Ovary (tissue), 3 donors: ENCODE measurements at regions not wholly inside any gene's neighbourhood (a gene's known extent, or its start where the extent isn't known, plus 50 kb on each side); places are given as distances from the start of the nearest gene placed in this dataset.

Experiments
- EP300 ChIP-seq: sonication (generic); formaldehyde crosslinking; IDR thresholded peaks from one replicate; pipeline ENCODE4 v1.6.1; 2017; ENCODE audit warnings: antibody characterized with exemption
- POLR2A ChIP-seq: fragments of 450-650 bp; IDR thresholded peaks from one replicate; pipeline ENCODE4 v1.6.1; 2017; ENCODE audit warnings: antibody characterized with exemption, mild to moderate bottlenecking, moderate library complexity
- TF ChIP-seq, protein P1 (sequence below), 3 donors: fragments of 450-650 bp in 2 of 3; fragments of 200-600 bp in 1 of 3; IDR thresholded peaks; one replicate each; pipeline versions ENCODE4 v1.5.1 to v1.8.0; 2016 to 2022; ENCODE audit warnings: antibody characterized with exemption in 3 of 3, mild to moderate bottlenecking in 1 of 3
- donor health status: DM: no; HTN: no; CAD: no.

DNA sequence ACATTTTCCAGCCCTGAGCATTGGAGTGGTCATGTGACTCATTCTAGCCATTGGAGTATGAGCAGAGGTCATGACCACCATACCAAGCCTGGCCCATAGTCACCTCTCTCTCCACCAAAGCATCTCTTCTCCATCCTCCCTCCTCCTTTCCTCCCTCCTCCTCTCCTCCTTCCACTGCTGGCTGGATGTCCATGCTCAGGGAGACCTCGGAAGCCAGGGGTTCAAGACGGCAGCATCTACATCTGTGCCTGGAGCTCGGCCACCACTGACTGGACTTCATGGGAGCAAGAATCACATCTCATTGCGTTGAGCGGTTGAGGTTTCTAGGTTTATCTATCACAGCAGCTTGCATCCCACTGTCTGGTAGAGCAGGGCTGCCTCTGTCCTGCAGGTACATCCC is 252.4 kb downstream of the NDUFA10 start:
- TF ChIP-seq, protein P1, sequence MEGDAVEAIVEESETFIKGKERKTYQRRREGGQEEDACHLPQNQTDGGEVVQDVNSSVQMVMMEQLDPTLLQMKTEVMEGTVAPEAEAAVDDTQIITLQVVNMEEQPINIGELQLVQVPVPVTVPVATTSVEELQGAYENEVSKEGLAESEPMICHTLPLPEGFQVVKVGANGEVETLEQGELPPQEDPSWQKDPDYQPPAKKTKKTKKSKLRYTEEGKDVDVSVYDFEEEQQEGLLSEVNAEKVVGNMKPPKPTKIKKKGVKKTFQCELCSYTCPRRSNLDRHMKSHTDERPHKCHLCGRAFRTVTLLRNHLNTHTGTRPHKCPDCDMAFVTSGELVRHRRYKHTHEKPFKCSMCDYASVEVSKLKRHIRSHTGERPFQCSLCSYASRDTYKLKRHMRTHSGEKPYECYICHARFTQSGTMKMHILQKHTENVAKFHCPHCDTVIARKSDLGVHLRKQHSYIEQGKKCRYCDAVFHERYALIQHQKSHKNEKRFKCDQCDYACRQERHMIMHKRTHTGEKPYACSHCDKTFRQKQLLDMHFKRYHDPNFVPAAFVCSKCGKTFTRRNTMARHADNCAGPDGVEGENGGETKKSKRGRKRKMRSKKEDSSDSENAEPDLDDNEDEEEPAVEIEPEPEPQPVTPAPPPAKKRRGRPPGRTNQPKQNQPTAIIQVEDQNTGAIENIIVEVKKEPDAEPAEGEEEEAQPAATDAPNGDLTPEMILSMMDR (IDR thresholded peaks at IDR 0.05), result no peak
- no peak for TF ChIP-seq POLR2A
- no peak for TF ChIP-seq EP300
